NCI-H748 (cell line): ENCODE measurements at regions not wholly inside any gene's neighbourhood (a gene's known extent, or its start where the extent isn't known, plus 50 kb on each side); places are given as distances from the start of the nearest gene placed in this dataset.
"Not testable (repeated sequence)": the region's sequence is repeated elsewhere in the genome, so short reads cannot be mapped to it uniquely, and the experiment has no call there.

Source experiments
- DNase-seq: peaks from one replicate; lab custom pipeline; 2025; ENCODE audit not compliant: unreplicated experiment; lab: John Stamatoyannopoulos, UW

DNA sequence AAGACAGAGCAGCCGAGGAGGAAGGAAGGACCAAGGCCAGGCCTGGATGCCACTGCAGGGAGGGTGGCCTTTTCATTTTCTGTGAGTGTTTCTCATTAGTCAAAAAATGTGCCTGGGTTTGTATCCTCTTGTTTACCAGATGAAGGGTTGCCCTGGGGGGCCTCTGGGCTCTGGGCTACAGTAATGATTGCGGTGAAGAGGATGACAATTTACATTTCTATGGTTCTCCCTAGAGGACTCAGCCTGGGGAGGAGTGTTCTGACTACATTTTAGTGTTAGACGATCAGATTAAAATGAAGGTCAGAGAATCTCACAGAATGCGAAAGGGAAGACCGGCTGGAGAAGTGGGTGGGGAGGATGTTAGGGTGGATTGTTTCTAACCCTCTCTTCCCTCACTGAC is 108.0 kb upstream of the KMT2C start:
- no peak for DNase-seq

- no peak for DNase-seq
These were observed 106.1 kb upstream of the KMT2C start for GRCh38 chr7:152541892-152542291.

DNA sequence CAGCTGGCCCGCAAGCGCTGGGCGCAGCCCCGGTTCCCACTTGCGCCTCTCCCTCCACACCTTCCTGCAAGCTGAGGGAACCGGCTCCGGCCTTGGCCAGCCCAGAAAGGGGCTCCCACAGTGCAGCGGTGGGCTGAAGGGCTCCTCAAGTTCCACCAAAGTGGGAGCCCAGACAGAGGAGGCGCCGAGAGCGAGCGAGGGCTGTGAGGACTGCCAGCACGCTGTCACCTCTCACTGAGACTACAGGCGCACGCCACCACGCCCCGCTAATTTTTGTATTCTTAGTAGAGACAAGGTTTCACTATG is 103.3 kb upstream of the KMT2C start:
- not testable (repeated sequence) for DNase-seq

DNA sequence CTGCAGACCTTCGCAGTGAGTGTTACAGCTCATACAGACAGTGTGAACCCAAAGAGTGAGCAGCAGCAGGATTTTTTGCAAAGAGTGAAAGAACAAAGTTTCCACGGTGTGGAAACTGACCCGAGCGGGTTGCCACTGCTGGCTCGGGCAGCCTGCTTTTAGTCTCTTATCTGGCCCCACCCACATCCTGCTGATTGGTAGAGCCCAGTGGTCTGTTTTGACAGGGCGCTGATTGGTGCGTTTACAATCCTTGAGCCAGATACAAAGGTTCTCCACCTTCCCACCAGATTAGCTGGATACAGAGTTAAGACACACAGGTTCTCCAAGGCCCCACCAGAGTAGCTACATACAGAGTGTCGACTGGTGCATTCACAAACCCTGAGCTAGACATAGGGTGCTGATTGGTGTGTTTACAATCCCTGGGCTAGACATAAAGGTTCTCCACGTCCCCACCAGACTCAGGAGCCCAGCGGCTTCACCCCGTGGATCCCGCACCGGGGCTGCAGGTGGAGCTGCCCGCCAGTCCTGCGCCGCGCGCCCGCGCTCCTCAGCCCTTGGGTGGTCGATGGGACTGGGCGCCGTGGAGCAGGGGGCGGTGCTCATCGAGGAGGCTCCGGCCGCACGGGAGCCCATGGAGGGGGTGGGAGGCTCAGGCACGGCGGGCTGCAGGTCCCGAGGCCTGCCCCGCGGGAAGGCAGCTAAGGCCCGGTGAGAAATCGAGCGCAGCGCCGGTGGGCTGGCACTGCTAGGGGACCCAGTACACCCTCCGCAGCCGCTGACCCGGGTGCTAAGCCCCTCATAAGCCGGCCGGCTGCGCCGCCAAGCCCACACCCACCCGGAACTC is 102.8 kb upstream of the KMT2C start:
- DNase-seq, result not testable (repeated sequence)

DNA sequence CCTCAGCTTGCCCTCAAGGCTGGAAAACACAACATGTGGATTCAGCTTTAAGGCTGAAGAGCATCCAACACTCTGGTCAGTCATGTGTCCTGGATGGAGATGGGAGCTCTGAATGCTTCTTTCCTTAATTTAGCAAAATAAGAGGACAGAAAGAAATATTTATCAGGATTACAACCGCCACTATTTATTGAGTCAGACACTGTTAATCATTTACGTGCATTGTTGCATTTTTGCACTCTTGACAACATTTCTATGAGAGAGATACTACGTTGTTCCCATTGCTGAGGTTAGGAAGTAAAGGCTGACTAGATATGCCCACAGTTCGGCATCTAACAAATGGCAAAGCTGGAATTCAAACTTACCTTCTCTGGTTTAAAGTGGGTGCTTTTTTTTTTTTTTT is 101.8 kb upstream of the KMT2C start:
- no peak for DNase-seq

GRCh38 chr7:152528612-152529011 is 92.8 kb upstream of the KMT2C start:
- DNase-seq, result no peak

DNA sequence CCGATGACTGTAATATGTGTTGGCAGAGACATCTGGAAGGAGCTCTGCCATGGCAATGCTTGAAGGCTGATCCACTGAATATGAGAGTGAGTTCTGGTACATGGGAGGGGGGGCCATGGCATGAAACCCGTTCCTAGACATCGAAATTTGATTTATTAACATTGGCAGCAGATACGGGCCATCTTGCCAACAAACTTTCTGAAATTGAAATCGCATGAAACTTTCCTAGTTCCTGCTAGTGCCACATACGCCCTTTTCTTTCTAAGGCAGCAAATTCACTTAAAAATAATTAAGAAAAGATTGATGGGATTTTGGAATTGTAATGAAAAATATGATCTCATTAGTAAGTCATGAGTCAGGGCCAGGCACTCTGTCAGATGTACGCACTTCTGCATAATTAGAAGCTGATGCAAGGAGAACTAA is 91.8 kb upstream of the KMT2C start:
- no peak for DNase-seq

GRCh38 chr7:152523916-152524315 is 88.1 kb upstream of the KMT2C start:
- DNase-seq, result no peak

DNA sequence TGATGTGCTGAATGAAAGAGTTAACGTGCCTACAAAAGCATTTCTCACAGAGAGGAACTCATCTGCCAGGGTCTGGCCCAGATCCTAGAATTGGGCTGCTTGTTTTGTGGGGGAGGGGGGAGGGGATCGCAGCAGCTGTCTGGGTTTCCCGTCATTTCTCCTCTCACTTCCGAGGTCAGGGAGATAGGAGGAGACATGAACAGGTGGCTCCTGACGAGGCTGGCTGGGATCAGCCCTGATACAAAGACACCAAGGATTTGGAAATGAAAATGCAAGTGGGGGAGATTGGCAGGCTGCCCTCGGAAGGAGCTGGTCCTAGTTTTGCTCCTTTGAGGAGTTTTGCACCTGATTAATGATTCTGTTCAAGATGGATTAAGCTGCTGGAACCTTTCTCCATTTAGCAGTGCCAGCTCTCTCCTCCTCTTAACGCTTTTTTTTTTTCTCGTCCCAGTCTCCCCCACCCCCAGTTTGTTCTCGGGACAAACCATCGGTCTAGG is 86.8 kb upstream of the KMT2C start:
- DNase-seq, result peak; percentile 40

DNA sequence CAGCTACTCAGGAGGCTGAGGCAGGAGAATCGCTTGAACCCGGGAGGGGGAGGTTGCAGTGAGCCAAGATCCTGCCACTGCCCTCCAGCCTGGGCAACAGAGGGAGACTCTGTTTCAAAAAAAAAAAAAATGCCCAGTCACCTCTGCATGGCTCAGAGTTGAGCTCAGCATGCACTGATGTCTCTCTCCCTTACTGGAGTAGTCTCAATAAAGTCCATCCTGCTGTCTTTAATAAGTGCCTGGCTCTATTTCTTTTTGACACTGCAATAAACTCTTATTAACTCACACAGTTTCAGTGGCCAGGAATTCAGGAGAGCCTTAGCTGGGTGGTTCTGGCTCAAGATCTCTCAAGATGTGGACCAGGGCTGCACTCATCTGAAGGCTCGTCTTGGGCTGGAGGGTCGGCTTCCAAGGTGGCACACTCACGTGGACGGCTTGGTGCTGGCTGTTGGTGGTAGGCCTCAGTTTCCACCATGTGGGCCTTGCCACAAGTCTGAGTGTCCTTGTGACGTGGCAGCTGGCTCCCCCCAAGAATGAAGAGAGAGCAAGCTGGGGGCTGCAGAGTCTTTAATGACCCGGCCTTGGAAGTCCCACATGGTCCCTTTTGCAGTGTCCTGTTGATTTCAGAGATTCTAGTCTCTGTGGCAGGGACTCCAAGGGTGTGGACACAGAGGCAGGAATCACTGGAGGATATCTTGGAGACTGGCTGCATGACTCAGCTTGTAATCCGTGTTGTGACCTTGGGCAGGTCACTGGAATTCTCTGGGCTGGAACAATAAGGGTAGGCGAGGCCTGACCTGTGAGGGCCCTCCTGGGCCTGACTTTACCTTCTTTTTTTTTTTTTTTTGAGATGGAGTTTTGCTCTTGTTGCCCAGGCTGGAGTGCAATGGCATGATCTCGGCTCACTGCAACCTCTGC is 85.9 kb upstream of the KMT2C start:
- no peak for DNase-seq

GRCh38 chr7:152520861-152521302 is 85.1 kb upstream of the KMT2C start:
- DNase-seq, result no peak

- no peak for DNase-seq
These were observed 83.5 kb upstream of the KMT2C start for GRCh38 chr7:152519290-152519689.

DNA sequence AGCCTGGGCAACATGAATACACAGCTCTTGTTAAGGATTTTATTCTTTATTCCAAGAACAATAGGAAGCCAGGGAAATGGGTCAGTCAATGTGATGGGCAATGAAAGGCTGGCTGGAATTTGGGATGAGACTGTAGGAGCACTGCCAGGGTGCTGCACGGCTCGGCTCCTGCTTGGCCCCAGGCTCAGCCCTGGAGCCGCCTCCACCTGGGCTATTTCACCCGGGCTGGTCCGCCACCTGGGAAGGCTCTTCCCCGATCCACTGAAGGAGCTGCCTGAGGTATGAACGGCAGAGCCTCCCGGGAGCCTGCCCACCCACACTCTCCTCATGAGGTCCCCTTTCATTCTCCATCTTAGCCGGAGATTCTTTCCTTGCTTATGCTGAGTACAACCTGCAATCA is 80.4 kb upstream of the KMT2C start:
- no peak for DNase-seq

DNA sequence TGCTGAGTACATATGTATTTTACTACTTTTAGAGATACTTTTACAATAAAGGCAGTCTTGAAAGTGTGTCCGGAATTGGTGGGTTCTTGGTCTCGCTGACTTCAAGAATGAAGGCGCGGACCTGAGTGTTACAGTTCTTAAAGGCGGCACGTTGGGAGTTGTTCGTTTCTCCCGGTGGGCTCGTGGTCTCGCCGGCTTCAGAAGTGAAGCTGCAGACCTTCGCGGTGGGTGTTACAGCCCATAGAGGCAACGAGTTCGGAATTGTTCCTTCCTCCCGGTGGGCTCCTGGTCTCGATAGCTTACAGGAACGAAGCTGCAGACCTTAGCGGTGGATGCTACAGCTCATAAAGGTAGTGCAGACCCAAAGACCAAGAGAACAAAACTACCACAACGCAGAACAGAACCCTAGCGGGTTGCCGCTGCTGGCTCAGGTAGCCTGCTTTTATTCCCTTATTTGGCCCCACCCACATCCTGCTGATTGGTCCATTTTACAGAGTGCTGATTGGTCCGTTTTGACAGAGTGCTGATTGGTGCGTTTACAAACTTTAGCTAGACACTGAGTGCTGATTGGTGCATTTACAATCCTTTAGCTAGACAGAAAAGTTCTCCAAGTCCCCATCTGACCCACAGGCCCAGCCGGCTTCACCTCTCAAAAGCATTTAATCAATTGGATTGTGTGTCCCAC is 79.6 kb upstream of the KMT2C start:
- DNase-seq, result not testable (repeated sequence)

DNA sequence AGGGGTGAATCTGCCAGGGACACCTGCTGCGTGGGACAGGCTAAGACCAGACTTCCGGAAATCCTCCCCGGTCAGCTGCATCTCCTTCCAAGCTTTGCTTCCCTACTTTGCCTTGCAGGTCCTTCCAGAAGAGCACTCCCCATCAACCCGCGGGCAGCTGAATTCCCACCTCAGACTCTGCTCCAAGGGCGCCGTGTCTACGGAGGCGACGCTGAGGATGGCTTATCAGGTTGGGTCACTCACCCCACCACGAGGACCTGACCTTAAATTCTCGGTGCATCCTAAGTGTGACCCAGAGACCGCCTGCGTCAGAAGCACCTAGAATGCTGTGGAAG is 78.9 kb upstream of the KMT2C start:
- DNase-seq, result no peak

- no peak for DNase-seq
These were observed 78.3 kb upstream of the KMT2C start for GRCh38 chr7:152513861-152514770.

DNA sequence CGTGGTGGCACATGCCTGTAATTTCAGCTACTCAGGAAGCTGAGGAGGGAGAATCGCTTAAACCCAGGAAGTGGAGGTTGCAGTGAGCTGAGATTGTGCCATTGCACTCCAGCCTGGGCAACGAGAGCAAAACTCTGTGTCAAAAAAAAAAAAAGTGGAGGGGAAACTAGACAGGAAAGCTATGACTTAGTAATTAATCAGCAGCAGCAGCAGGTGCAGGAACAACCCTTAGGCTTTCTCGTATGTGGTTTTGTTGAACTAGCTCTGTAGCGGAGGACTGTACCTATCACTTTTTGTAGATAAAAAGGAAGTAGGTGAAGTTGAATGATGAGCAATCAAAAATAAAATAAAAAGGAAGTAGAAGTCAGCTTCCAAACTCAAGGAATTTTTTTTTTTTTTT is 76.9 kb upstream of the KMT2C start:
- DNase-seq, result no peak

- no peak for DNase-seq
These were observed 75.9 kb upstream of the KMT2C start for GRCh38 chr7:152511736-152512135.

- DNase-seq, result no peak
These were observed 72.9 kb upstream of the KMT2C start for GRCh38 chr7:152508701-152509100.

- DNase-seq, result no peak
These were observed 69.8 kb upstream of the KMT2C start for GRCh38 chr7:152505606-152506005.
